BE2C (cell line): ENCODE measurements at regions not wholly inside any gene's neighbourhood (a gene's known extent, or its start where the extent isn't known, plus 50 kb on each side); places are given as distances from the start of the nearest gene placed in this dataset.

ENCODE experiments used
- DNase-seq: peaks from one replicate; pipeline ENCODE4 v3.0.0-alpha.2; 2020
- H3K27me3 ChIP-seq: fragments of 250-450 bp; sonication (Bioruptor Pico); 2 replicates; pipeline ENCODE4 v1.5.1; 2020; ENCODE audit warnings: mild to moderate bottlenecking
- H3K36me3 ChIP-seq: fragments of 250-450 bp; sonication (Bioruptor Pico); 2 replicates; pipeline ENCODE4 v1.5.1; 2020; ENCODE audit warnings: mild to moderate bottlenecking
- H3K4me1 ChIP-seq: fragments of 250-450 bp; sonication (Bioruptor Pico); 2 replicates; pipeline ENCODE4 v1.5.1; 2020
- H3K4me3 ChIP-seq: 2 replicates; pipeline ENCODE4 v1.5.1; 2011; ENCODE audit warnings: low read depth, low read length
- H3K9me3 ChIP-seq: fragments of 250-450 bp; sonication (Bioruptor Pico); 2 replicates; pipeline ENCODE4 v1.5.1; 2020
- TF ChIP-seq, protein P1 (sequence below): IDR thresholded peaks from 2 replicates; pipeline ENCODE4 v1.5.1; 2012; ENCODE audit warnings: mild to moderate bottlenecking, low read depth, low read length

DNA sequence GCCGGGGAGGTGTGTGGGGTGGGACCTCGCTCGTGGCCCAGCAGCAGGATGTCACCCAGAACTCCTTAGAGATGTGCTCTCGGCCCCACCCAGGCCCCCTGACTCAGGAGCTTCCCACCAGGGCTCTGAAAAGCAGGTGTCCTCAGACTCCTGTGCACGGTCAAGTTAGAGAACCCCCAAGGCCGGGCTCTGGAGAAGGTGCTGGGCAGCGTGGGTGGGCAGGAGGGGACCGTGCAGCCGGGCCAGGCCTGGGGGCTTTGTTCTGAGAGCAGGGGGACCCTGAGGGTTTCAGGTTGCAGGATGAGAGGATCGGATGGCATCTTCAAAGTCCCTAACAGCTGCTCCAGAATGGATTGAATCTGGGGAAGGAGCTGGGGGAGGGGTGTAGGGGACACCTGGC, 164.4 kb upstream of the CIBAR2 start:
- DNase-seq, result no peak
- H3K4me1 ChIP-seq, result peaks cover 40% of the 10 kb centered on the region
- H3K9me3 ChIP-seq, result no peaks in the 10 kb centered on the region
- no peak overlapping the region for H3K4me3 ChIP-seq
- no peaks in the 10 kb centered on the region for H3K36me3 ChIP-seq
- no peaks in the 10 kb centered on the region for H3K27me3 ChIP-seq
- TF ChIP-seq, protein P1, sequence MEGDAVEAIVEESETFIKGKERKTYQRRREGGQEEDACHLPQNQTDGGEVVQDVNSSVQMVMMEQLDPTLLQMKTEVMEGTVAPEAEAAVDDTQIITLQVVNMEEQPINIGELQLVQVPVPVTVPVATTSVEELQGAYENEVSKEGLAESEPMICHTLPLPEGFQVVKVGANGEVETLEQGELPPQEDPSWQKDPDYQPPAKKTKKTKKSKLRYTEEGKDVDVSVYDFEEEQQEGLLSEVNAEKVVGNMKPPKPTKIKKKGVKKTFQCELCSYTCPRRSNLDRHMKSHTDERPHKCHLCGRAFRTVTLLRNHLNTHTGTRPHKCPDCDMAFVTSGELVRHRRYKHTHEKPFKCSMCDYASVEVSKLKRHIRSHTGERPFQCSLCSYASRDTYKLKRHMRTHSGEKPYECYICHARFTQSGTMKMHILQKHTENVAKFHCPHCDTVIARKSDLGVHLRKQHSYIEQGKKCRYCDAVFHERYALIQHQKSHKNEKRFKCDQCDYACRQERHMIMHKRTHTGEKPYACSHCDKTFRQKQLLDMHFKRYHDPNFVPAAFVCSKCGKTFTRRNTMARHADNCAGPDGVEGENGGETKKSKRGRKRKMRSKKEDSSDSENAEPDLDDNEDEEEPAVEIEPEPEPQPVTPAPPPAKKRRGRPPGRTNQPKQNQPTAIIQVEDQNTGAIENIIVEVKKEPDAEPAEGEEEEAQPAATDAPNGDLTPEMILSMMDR, result no peak

- Histone ChIP-seq H3K36me3 (no peaks in the 10 kb centered on the region; the same call in 1 of the 2 replicates), H3K4me3 (no peak overlapping the region), H3K27me3 (no peaks in the 10 kb centered on the region), H3K9me3 (no peaks in the 10 kb centered on the region), H3K4me1 (peaks cover 50% of the 10 kb centered on the region)
- TF ChIP-seq, protein P1, result no peak
- no peak for DNase-seq
Observed at GRCh38 chr16:85278839-85279238, 166.6 kb upstream of the CIBAR2 start.

- TF ChIP-seq, protein P1, result no peak
- Histone ChIP-seq H3K4me3 (no peak overlapping the region; the same call in 1 of the 2 replicates), H3K36me3 (no peaks in the 10 kb centered on the region; the same call in 1 of the 2 replicates), H3K4me1 (peaks cover 50% of the 10 kb centered on the region), H3K9me3 (no peaks in the 10 kb centered on the region), H3K27me3 (no peaks in the 10 kb centered on the region)
- DNase-seq, result no peak
Observed at GRCh38 chr16:85279402-85279801, 167.1 kb upstream of the CIBAR2 start.

DNA sequence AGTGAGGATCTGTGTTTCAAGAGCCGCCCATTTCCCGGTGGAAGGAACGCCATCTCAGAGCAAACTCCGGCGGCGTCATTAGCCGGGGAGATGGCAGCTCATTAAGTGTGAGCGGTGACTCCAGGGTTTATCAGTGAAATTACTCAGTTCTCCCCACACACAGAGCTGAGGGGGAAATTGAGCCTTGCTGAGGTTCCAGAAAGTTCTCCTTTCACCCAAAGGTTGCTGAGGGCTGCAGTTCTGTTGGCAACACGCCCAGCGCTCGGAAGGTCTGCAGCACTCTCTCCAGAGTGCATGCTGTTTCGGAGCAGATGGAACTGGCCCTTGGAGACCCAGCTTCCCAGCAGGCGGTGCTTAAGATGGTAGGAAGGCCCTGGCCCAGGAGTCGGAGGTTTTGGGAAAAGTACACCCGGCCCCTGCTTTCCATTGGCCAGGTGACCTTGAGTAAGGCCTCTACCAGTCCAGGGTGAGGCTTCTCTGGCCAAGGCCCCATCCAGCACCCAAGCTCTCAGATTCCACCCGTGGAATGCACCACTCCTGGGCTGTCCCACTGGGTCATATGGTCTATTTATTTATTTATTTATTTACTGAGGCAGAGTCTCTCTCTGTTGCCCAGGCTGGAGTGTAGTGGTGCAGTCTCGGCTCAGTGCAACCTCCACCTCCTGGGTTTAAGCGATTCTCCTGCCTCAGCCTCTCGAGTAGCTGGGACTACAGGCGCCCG, 167.7 kb upstream of the CIBAR2 start:
- H3K4me1 ChIP-seq, result peaks cover 50% of the 10 kb centered on the region
- H3K36me3 ChIP-seq, result no peaks in the 10 kb centered on the region; the same call in 1 of the 2 replicates
- no peak overlapping the region; the same call in 1 of the 2 replicates for H3K4me3 ChIP-seq
- TF ChIP-seq, protein P1, result no peak
- H3K9me3 ChIP-seq, result no peaks in the 10 kb centered on the region
- peak; percentile 87 for DNase-seq
- no peaks in the 10 kb centered on the region for H3K27me3 ChIP-seq

DNA sequence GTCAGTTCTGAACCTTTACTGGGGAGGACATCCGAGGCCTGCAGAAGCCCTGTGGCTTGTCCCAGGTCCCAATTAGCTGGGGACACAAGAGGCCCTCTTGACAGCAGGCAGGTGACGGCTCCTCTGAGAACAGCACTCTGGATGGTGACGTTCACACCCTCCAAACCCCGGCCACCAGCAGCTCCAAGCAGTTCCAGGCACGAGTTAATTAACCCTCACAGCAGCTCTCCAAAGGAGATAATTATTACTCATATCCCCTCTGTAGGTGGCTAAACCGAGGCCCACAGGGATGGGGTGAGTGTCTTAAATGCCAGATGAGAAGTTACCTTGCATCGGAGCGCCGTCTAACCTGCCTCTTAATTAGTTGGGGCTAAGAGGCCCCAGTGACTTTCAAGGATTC, 168.9 kb upstream of the CIBAR2 start:
- no peaks in the 10 kb centered on the region; the same call in 1 of the 2 replicates for H3K36me3 ChIP-seq
- H3K4me3 ChIP-seq, result no peak overlapping the region
- no peak for DNase-seq
- H3K4me1 ChIP-seq, result peaks cover 51% of the 10 kb centered on the region
- no peaks in the 10 kb centered on the region for H3K9me3 ChIP-seq
- TF ChIP-seq, protein P1, result no peak
- H3K27me3 ChIP-seq, result no peaks in the 10 kb centered on the region

DNA sequence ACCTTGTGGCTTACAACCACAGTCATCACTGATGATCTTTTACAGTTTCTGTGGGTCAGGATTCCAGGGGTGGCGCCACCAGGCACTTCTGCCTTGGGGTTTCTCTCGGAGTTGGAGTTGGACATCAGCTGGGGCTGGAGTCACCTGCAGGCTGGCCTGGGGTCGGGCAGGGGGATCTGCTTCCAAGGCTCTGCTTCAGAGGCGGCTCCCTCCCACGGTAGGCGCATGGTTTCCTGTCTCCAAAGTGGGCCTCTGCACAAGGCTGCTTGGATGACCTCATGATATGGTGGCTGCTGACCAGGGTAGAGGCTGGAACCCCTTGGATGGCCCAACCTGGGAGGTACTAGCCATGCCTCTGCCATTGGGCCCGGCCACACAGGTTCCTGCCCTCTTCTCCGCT, 170.6 kb upstream of the CIBAR2 start:
- H3K27me3 ChIP-seq, result no peaks in the 10 kb centered on the region
- H3K9me3 ChIP-seq, result no peaks in the 10 kb centered on the region
- H3K4me1 ChIP-seq, result peaks cover 61% of the 10 kb centered on the region
- H3K4me3 ChIP-seq, result no peak overlapping the region
- H3K36me3 ChIP-seq, result no peaks in the 10 kb centered on the region; the same call in 1 of the 2 replicates
- DNase-seq, result no peak
- TF ChIP-seq, protein P1, result no peak
